ENCODE measurements at regions not wholly inside any gene's neighbourhood (a gene's known extent, or its start where the extent isn't known, plus 50 kb on each side); places are given as distances from the start of the nearest gene placed in this dataset.
"Not testable (repeated sequence)": the region's sequence is repeated elsewhere in the genome, so short reads cannot be mapped to it uniquely, and the experiment has no call there.

DNA sequence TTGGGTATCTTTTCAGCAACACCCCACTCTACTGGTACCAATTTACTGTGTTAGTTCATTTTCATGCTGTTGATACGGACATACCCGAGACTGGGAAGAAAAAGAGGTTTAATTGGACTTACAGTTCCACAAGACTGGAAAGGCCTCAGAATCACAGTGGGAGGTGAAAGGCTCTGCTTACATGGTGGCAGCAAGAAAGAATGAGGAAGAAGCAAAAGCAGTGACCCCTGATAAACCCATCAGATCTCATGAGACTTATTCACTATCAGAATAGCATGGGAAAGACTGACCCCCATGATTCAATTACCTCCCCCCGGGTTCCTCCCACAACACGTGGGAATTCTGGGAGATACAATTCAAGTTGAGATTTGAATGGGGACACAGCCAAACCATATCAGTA lies 473.1 kb downstream of the RNF144A start:
- not testable (repeated sequence) for TF ChIP-seq POLR2A, POLR2AphosphoS5, EP300 (IDR thresholded peaks at IDR 0.05)
- TF ChIP-seq, protein P1, sequence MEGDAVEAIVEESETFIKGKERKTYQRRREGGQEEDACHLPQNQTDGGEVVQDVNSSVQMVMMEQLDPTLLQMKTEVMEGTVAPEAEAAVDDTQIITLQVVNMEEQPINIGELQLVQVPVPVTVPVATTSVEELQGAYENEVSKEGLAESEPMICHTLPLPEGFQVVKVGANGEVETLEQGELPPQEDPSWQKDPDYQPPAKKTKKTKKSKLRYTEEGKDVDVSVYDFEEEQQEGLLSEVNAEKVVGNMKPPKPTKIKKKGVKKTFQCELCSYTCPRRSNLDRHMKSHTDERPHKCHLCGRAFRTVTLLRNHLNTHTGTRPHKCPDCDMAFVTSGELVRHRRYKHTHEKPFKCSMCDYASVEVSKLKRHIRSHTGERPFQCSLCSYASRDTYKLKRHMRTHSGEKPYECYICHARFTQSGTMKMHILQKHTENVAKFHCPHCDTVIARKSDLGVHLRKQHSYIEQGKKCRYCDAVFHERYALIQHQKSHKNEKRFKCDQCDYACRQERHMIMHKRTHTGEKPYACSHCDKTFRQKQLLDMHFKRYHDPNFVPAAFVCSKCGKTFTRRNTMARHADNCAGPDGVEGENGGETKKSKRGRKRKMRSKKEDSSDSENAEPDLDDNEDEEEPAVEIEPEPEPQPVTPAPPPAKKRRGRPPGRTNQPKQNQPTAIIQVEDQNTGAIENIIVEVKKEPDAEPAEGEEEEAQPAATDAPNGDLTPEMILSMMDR (IDR thresholded peaks at IDR 0.05) = not testable (repeated sequence)
